Neuronal stem cell (in vitro differentiated cells): ENCODE measurements at regions not wholly inside any gene's neighbourhood (a gene's known extent, or its start where the extent isn't known, plus 50 kb on each side); places are given as distances from the start of the nearest gene placed in this dataset.

Source experiments
- DNase-seq: peaks from one replicate; pipeline ENCODE4 v3.0.0-alpha.2; 2013; ENCODE audit warnings: low spot score
- H2AFZ ChIP-seq: one replicate; pipeline ENCODE4 v1.6.1; 2013; ENCODE audit warnings: mild to moderate bottlenecking, low read length, inconsistent platforms
- H2AK5ac ChIP-seq: 2 replicates; pipeline ENCODE4 v1.6.1; 2013; ENCODE audit warnings: low read depth, mild to moderate bottlenecking, inconsistent platforms, low read length, moderate library complexity, mixed read lengths
- H2BK120ac ChIP-seq: 2 replicates; pipeline ENCODE4 v1.6.1; 2013; ENCODE audit warnings: low read depth, mild to moderate bottlenecking, inconsistent platforms, low read length, moderate library complexity, mixed read lengths
- H2BK12ac ChIP-seq: one replicate; pipeline ENCODE4 v1.6.1; 2013; ENCODE audit warnings: low read length, inconsistent platforms
- H2BK15ac ChIP-seq: 2 replicates; pipeline ENCODE4 v1.6.1; 2013; ENCODE audit warnings: mild to moderate bottlenecking, low read length, inconsistent platforms, mixed read lengths
- H2BK5ac ChIP-seq: one replicate; pipeline ENCODE4 v1.6.1; 2013; ENCODE audit warnings: inconsistent platforms, mild to moderate bottlenecking, low read length, moderate library complexity
- H3K14ac ChIP-seq: one replicate; pipeline ENCODE4 v1.6.1; 2013; ENCODE audit warnings: low read length, inconsistent platforms
- H3K18ac ChIP-seq: 2 replicates; pipeline ENCODE4 v1.6.1; 2013; ENCODE audit warnings: low read length, inconsistent platforms
- H3K23ac ChIP-seq: 2 replicates; pipeline ENCODE4 v1.6.1; 2013; ENCODE audit warnings: low read depth, mild to moderate bottlenecking, mixed read lengths, low read length, inconsistent platforms; ENCODE audit not compliant: poor library complexity
- H3K27ac ChIP-seq: replicated peaks from 3 replicates; pipeline ENCODE4 v1.5.1; 2013; ENCODE audit warnings: low read length, inconsistent platforms
- H3K27me3 ChIP-seq, 3 experiments: 2 replicates each; pipeline ENCODE4 v1.6.1; 2013; ENCODE audit warnings: low read length in 3 of 3, mild to moderate bottlenecking in 2 of 3, inconsistent platforms in 1 of 3, low read depth in 1 of 3, mixed read lengths in 1 of 3, moderate library complexity in 1 of 3; ENCODE audit not compliant: control insufficient read depth in 3 of 3, insufficient read depth in 3 of 3
- H3K36me3 ChIP-seq, 2 donors: replicated peaks in 1 of 2; 2 replicates each; pipeline ENCODE4 v1.6.1; 2013; ENCODE audit warnings: low read length in 2 of 2; ENCODE audit not compliant: control insufficient read depth in 2 of 2, insufficient read depth in 2 of 2
- H3K4ac ChIP-seq: 2 replicates; pipeline ENCODE4 v1.6.1; 2013; ENCODE audit warnings: inconsistent platforms, mild to moderate bottlenecking, low read length, moderate library complexity
- H3K4me1 ChIP-seq, 2 donors: 1 replicate in 1 of 2; 2 replicates in 1 of 2; pipeline ENCODE4 v1.6.1; 2013; ENCODE audit warnings: low read length in 2 of 2, low read depth in 1 of 2; ENCODE audit not compliant: control insufficient read depth in 2 of 2, insufficient read depth in 1 of 2
- H3K4me2 ChIP-seq: one replicate; pipeline ENCODE4 v1.6.1; 2013; ENCODE audit warnings: mild to moderate bottlenecking, low read length, inconsistent platforms; ENCODE audit not compliant: insufficient read depth, poor library complexity, severe bottlenecking
- H3K4me3 ChIP-seq, 2 donors: 2 replicates each; pipeline ENCODE4 v1.5.1; 2013; ENCODE audit warnings: low read length in 2 of 2, mild to moderate bottlenecking in 2 of 2, inconsistent platforms in 1 of 2, moderate library complexity in 1 of 2
- H3K79me1 ChIP-seq: one replicate; pipeline ENCODE4 v1.6.1; 2013; ENCODE audit warnings: low read depth, mild to moderate bottlenecking, inconsistent platforms, low read length, moderate library complexity
- H3K9ac ChIP-seq: one replicate; pipeline ENCODE4 v1.6.1; 2013; ENCODE audit warnings: mild to moderate bottlenecking, low read depth, low read length, inconsistent platforms; ENCODE audit not compliant: poor library complexity
- H3K9me3 ChIP-seq, 2 donors: replicated peaks in 1 of 2; 2 replicates each; pipeline versions ENCODE3 to v1.6.1; 2013; ENCODE audit warnings: low read length in 2 of 2, mild to moderate bottlenecking in 2 of 2, inconsistent platforms in 1 of 2, low read depth in 1 of 2, mixed read lengths in 1 of 2, moderate library complexity in 1 of 2; ENCODE audit not compliant: control insufficient read depth in 2 of 2, insufficient read depth in 1 of 2
- H4K8ac ChIP-seq: one replicate; pipeline ENCODE4 v1.6.1; 2013; ENCODE audit warnings: low read depth, mild to moderate bottlenecking, inconsistent platforms, low read length, moderate library complexity
- H4K91ac ChIP-seq: one replicate; pipeline ENCODE4 v1.6.1; 2013; ENCODE audit warnings: low read length, low read depth, mild to moderate bottlenecking, inconsistent platforms; ENCODE audit not compliant: poor library complexity
- WGBS, 2 donors: extraction: QIAGEN DNeasy Blood & Tissue Kit; methylation state at CpG; one replicate each; pipeline ENCODE4 v1.1.7; 2013; ENCODE audit warnings: missing lambda C conversion rate in 2 of 2, mixed read lengths in 1 of 2; ENCODE audit not compliant: insufficient read length in 2 of 2, insufficient replicate concordance in 1 of 2; ENCODE audit errors: extremely low coverage in 2 of 2; 5-methylcytosine and 5-hydroxymethylcytosine counted together

GRCh38 chr10:93189944-93190343, 116.3 kb downstream of the CYP26A1 start:
- Histone ChIP-seq H2BK12ac (no peak overlapping the region), H3K36me3 (no peaks in the 10 kb centered on the region)

GRCh38 chr10:93190372-93190771, 116.7 kb downstream of the CYP26A1 start:
- H2BK12ac ChIP-seq: no peak overlapping the region
- H3K4me1 ChIP-seq: no peaks in the 10 kb centered on the region
- H3K4me3 ChIP-seq: no peak overlapping the region
- no CpG with 5 or more reads among the region's 3 CpGs for WGBS, 2 donors
- no peak overlapping the region for H3K18ac ChIP-seq
- no peaks in the 10 kb centered on the region for H3K36me3 ChIP-seq
- no peak overlapping the region for H2AK5ac ChIP-seq
- no peaks in the 10 kb centered on the region for H3K79me1 ChIP-seq
- no peak overlapping the region for H3K4ac ChIP-seq
- no peak overlapping the region for H3K23ac ChIP-seq
- H3K9ac ChIP-seq: no peak overlapping the region
- H4K91ac ChIP-seq: no peak overlapping the region
- H4K8ac ChIP-seq: no peak overlapping the region
- H3K4me2 ChIP-seq: no peak overlapping the region
- no peak overlapping the region for H2BK15ac ChIP-seq
- no peak for DNase-seq
- no peak overlapping the region for H2AFZ ChIP-seq
- H3K27me3 ChIP-seq: no peaks in the 10 kb centered on the region
- no peak overlapping the region for H3K27ac ChIP-seq
- H2BK5ac ChIP-seq: no peak overlapping the region
- no peak overlapping the region for H2BK120ac ChIP-seq
- no peak overlapping the region for H3K14ac ChIP-seq
- H3K9me3 ChIP-seq: no peaks in the 10 kb centered on the region

More at GRCh38 chr10:93189944-93190343, 116.3 kb downstream of the CYP26A1 start:
- Histone ChIP-seq H3K18ac (no peak overlapping the region), H2BK15ac (no peak overlapping the region), H3K4me1 (no peaks in the 10 kb centered on the region), H3K4me3 (no peak overlapping the region), H4K8ac (no peak overlapping the region), H3K14ac (no peak overlapping the region), H3K4ac (no peak overlapping the region), H3K4me2 (no peak overlapping the region), H3K27ac (no peak overlapping the region), H3K23ac (no peak overlapping the region), H3K9me3 (no peaks in the 10 kb centered on the region), H3K79me1 (no peaks in the 10 kb centered on the region), H2AFZ (no peak overlapping the region), H3K9ac (no peak overlapping the region), H2BK5ac (no peak overlapping the region), H2AK5ac (no peak overlapping the region), H2BK120ac (no peak overlapping the region), H3K27me3 (no peaks in the 10 kb centered on the region), H4K91ac (no peak overlapping the region)
- no CpG with 5 or more reads among the region's 3 CpGs for WGBS, 2 donors
- DNase-seq: no peak

GRCh38 chr10:93193906-93194305, 120.2 kb downstream of the CYP26A1 start:
- DNase-seq: no peak
- no peaks in the 10 kb centered on the region for H3K27me3 ChIP-seq
- H2BK120ac ChIP-seq: no peak overlapping the region
- H2BK15ac ChIP-seq: no peak overlapping the region
- WGBS, 2 donors: no CpG with 5 or more reads among the region's 6 CpGs
- no peaks in the 10 kb centered on the region for H3K79me1 ChIP-seq
- no peak overlapping the region for H3K4ac ChIP-seq
- no peak overlapping the region for H3K18ac ChIP-seq
- no peak overlapping the region for H4K8ac ChIP-seq
- no peak overlapping the region for H2BK5ac ChIP-seq
- no peak overlapping the region for H2AFZ ChIP-seq
- H3K9me3 ChIP-seq: no peaks in the 10 kb centered on the region
- H3K4me2 ChIP-seq: no peak overlapping the region
- H3K14ac ChIP-seq: no peak overlapping the region
- H3K23ac ChIP-seq: no peak overlapping the region
- H2AK5ac ChIP-seq: no peak overlapping the region
- no peak overlapping the region for H3K27ac ChIP-seq
- H4K91ac ChIP-seq: no peak overlapping the region
- no peak overlapping the region for H2BK12ac ChIP-seq
- H3K4me3 ChIP-seq: no peak overlapping the region
- no peaks in the 10 kb centered on the region for H3K36me3 ChIP-seq
- no peaks in the 10 kb centered on the region for H3K4me1 ChIP-seq
- H3K9ac ChIP-seq: no peak overlapping the region

- Histone ChIP-seq H3K27me3 (no peaks in the 10 kb centered on the region), H2BK5ac (no peak overlapping the region), H3K14ac (no peak overlapping the region), H3K27ac (no peak overlapping the region), H3K4me1 (peaks cover 2 to 4% of the 10 kb centered on the region in 2 donors), H2BK120ac (no peak overlapping the region), H3K4me2 (no peak overlapping the region), H2BK15ac (no peak overlapping the region), H3K9me3 (no peaks in the 10 kb centered on the region), H2AK5ac (no peak overlapping the region), H4K8ac (no peak overlapping the region), H3K23ac (no peak overlapping the region), H3K9ac (no peak overlapping the region), H4K91ac (no peak overlapping the region), H3K79me1 (no peaks in the 10 kb centered on the region), H3K4me3 (no peak overlapping the region), H3K36me3 (no peaks in the 10 kb centered on the region), H3K18ac (no peak overlapping the region), H3K4ac (no peak overlapping the region), H2BK12ac (no peak overlapping the region), H2AFZ (peak overlapping the region; percentile 70)
- no peak for DNase-seq
- no CpG with 5 or more reads among the region's 9 CpGs for WGBS, 2 donors
Observed at GRCh38 chr10:93198401-93199131, 124.9 kb downstream of the CYP26A1 start.
